Pons (tissue), 1 donor: ENCODE measurements at regions not wholly inside any gene's neighbourhood (a gene's known extent, or its start where the extent isn't known, plus 50 kb on each side); places are given as distances from the start of the nearest gene placed in this dataset.

Source experiments
- DNase-seq: peaks from one replicate; pipeline ENCODE4 v3.0.0-alpha.2; 2016; ENCODE audit warnings: low spot score

- DNase-seq = no peak
Observed at GRCh38 chr4:73001885-73002284, 67.6 kb downstream of the COX18 start.

GRCh38 chr4:72997409-72997808, 72.1 kb downstream of the COX18 start:
- no peak for DNase-seq

GRCh38 chr4:72994670-72995069, 74.8 kb downstream of the COX18 start:
- DNase-seq = no peak

GRCh38 chr4:72993876-72994275, 75.6 kb downstream of the COX18 start:
- no peak for DNase-seq

- DNase-seq = no peak
Observed at GRCh38 chr4:72991873-72992272, 77.6 kb downstream of the COX18 start.

GRCh38 chr4:72987741-72988729, 81.5 kb downstream of the COX18 start:
- DNase-seq = no peak

- no peak for DNase-seq
Observed at GRCh38 chr4:72984351-72984750, 85.2 kb downstream of the COX18 start.

GRCh38 chr4:72983709-72984108, 85.8 kb downstream of the COX18 start:
- DNase-seq = no peak

GRCh38 chr4:72977936-72978485, 91.5 kb downstream of the COX18 start:
- no peak for DNase-seq

GRCh38 chr4:72975488-72975784, 94.1 kb downstream of the COX18 start:
- DNase-seq = no peak

GRCh38 chr4:72974694-72975487, 94.6 kb downstream of the COX18 start:
- DNase-seq = no peak

- DNase-seq = no peak
Observed at GRCh38 chr4:72971572-72971971, 97.9 kb downstream of the COX18 start.

- DNase-seq = no peak
Observed at GRCh38 chr4:72970756-72971155, 98.8 kb downstream of the COX18 start.

- DNase-seq = peak; percentile 61
Observed at GRCh38 chr4:72969976-72970375, 99.5 kb downstream of the COX18 start.

- DNase-seq = no peak
Observed at GRCh38 chr4:72966652-72967051, 102.9 kb downstream of the COX18 start.

GRCh38 chr4:72959411-72959810, 110.1 kb downstream of the COX18 start:
- no peak for DNase-seq

- DNase-seq = no peak
Observed at GRCh38 chr4:72954811-72955210, 114.7 kb downstream of the COX18 start.

- DNase-seq = no peak
Observed at GRCh38 chr4:72953571-72953970, 115.9 kb downstream of the COX18 start.

- no peak for DNase-seq
Observed at GRCh38 chr4:72951628-72952027, 117.9 kb downstream of the COX18 start.

- no peak for DNase-seq
Observed at GRCh38 chr4:72951147-72951546, 118.4 kb downstream of the COX18 start.

- DNase-seq = no peak
Observed at GRCh38 chr4:72948080-72948479, 121.4 kb downstream of the COX18 start.

- DNase-seq = no peak
Observed at GRCh38 chr4:72945719-72946336, 123.7 kb downstream of the COX18 start.
